WTC11 (cell line): ENCODE measurements at regions not wholly inside any gene's neighbourhood (a gene's known extent, or its start where the extent isn't known, plus 50 kb on each side); places are given as distances from the start of the nearest gene placed in this dataset.
"Not testable (repeated sequence)": the region's sequence is repeated elsewhere in the genome, so short reads cannot be mapped to it uniquely, and the experiment has no call there.

Experiments
- ATF1 ChIP-seq: sonication (generic); formaldehyde crosslinking; IDR thresholded peaks from 2 replicates; pipeline ENCODE4 v1.8.1; 2023; ENCODE audit warnings: mild to moderate bottlenecking, moderate library complexity, missing genetic modification reagents
- CBFB ChIP-seq: sonication (generic); formaldehyde crosslinking; IDR thresholded peaks from 2 replicates; pipeline ENCODE4 v1.8.1; 2022; ENCODE audit warnings: mild to moderate bottlenecking, low read depth, missing genetic modification reagents
- E2F5 ChIP-seq: sonication (generic); formaldehyde crosslinking; IDR thresholded peaks from 2 replicates; pipeline ENCODE4 v1.8.1; 2022; ENCODE audit warnings: mild to moderate bottlenecking, moderate library complexity, missing genetic modification reagents
- ELF4 ChIP-seq: sonication (generic); formaldehyde crosslinking; IDR thresholded peaks from 2 replicates; pipeline ENCODE4 v1.8.1; 2022; ENCODE audit warnings: low read depth, mild to moderate bottlenecking, moderate library complexity, missing genetic modification reagents
- JUN ChIP-seq: sonication (generic); formaldehyde crosslinking; IDR thresholded peaks from 2 replicates; pipeline ENCODE4 v1.8.0; 2023; ENCODE audit warnings: mild to moderate bottlenecking, missing genetic modification reagents
- KAT7 ChIP-seq: sonication (generic); formaldehyde crosslinking; IDR thresholded peaks from 2 replicates; pipeline ENCODE4 v1.8.1; 2023; ENCODE audit warnings: missing genetic modification reagents, mild to moderate bottlenecking, borderline replicate concordance
- MAX ChIP-seq: sonication (generic); formaldehyde crosslinking; IDR thresholded peaks from 2 replicates; pipeline ENCODE4 v1.8.0; 2022; ENCODE audit warnings: mild to moderate bottlenecking, missing genetic modification reagents
- SP1 ChIP-seq: sonication (generic); formaldehyde crosslinking; conservative IDR thresholded peaks from 2 replicates; pipeline ENCODE4 v1.8.1; 2022; ENCODE audit warnings: missing genetic modification reagents
- STAT6 ChIP-seq: sonication (generic); formaldehyde crosslinking; conservative IDR thresholded peaks from 2 replicates; pipeline ENCODE4 v1.8.1; 2023; ENCODE audit warnings: mild to moderate bottlenecking, low read depth, missing genetic modification reagents, moderate library complexity
- TEAD4 ChIP-seq: sonication (generic); formaldehyde crosslinking; IDR thresholded peaks from 2 replicates; pipeline ENCODE4 v1.8.0; 2022; ENCODE audit warnings: mild to moderate bottlenecking, missing genetic modification reagents
- ZNF281 ChIP-seq: sonication (generic); formaldehyde crosslinking; IDR thresholded peaks from 2 replicates; pipeline ENCODE4 v1.8.0; 2023; ENCODE audit warnings: mild to moderate bottlenecking, missing genetic modification reagents
- TF ChIP-seq, protein P1 (sequence below): fragments of 200-600 bp; IDR thresholded peaks from 2 replicates; pipeline ENCODE4 v1.8.0; 2022; ENCODE audit warnings: antibody characterized with exemption
- TF ChIP-seq, protein P2 (sequence below): sonication (generic); formaldehyde crosslinking; IDR thresholded peaks from 2 replicates; pipeline ENCODE4 v1.8.1; 2022; ENCODE audit warnings: low read depth, missing genetic modification reagents, borderline replicate concordance

DNA sequence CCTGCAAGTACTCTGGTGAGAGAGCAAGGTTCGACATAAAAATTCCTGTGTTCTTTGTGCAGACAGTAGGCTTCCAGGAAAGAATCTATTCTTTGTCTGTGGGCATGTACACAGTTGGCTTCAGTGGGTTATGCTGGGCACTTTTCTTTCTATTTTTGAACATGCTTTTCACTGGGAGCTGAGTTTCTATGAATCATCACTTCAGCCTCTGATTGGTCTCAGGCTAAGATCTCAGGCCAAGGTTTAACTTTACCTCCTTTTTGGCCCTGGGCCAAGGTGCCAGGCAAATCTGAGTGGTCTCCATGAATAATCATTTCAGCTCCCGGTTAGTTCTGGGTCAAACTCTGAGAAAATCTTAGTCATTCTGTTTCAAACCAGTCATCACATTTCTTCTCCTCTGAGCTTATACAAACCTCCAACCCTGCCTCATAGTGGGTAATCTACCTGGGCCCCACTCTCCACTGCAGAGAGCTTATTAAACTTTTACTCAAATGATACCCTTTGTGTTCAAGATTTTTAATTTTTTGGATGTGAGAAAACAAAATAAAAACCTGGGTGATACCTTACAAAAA lies 158.8 kb downstream of the RBMY1D start:
- TF ChIP-seq SP1 (CRISPR knock-in tag); JUN (CRISPR knock-in tag); ZNF281 (CRISPR knock-in tag); MAX (CRISPR knock-in tag); KAT7 (CRISPR knock-in tag); CBFB (CRISPR knock-in tag); ELF4 (CRISPR knock-in tag); TEAD4; E2F5; STAT6 (CRISPR knock-in tag); ATF1 (CRISPR knock-in tag): not testable (repeated sequence)
- TF ChIP-seq, protein P1, sequence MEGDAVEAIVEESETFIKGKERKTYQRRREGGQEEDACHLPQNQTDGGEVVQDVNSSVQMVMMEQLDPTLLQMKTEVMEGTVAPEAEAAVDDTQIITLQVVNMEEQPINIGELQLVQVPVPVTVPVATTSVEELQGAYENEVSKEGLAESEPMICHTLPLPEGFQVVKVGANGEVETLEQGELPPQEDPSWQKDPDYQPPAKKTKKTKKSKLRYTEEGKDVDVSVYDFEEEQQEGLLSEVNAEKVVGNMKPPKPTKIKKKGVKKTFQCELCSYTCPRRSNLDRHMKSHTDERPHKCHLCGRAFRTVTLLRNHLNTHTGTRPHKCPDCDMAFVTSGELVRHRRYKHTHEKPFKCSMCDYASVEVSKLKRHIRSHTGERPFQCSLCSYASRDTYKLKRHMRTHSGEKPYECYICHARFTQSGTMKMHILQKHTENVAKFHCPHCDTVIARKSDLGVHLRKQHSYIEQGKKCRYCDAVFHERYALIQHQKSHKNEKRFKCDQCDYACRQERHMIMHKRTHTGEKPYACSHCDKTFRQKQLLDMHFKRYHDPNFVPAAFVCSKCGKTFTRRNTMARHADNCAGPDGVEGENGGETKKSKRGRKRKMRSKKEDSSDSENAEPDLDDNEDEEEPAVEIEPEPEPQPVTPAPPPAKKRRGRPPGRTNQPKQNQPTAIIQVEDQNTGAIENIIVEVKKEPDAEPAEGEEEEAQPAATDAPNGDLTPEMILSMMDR, result not testable (repeated sequence)
- TF ChIP-seq, protein P2, sequence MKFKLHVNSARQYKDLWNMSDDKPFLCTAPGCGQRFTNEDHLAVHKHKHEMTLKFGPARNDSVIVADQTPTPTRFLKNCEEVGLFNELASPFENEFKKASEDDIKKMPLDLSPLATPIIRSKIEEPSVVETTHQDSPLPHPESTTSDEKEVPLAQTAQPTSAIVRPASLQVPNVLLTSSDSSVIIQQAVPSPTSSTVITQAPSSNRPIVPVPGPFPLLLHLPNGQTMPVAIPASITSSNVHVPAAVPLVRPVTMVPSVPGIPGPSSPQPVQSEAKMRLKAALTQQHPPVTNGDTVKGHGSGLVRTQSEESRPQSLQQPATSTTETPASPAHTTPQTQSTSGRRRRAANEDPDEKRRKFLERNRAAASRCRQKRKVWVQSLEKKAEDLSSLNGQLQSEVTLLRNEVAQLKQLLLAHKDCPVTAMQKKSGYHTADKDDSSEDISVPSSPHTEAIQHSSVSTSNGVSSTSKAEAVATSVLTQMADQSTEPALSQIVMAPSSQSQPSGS (CRISPR knock-in tag), result not testable (repeated sequence)
